IMR-90 (cell line): ENCODE measurements at regions not wholly inside any gene's neighbourhood (a gene's known extent, or its start where the extent isn't known, plus 50 kb on each side); places are given as distances from the start of the nearest gene placed in this dataset.

Source experiments
- BHLHE40 ChIP-seq: fragments of 150-350 bp; IDR thresholded peaks from 2 replicates; pipeline ENCODE4 v1.6.1; 2016; ENCODE audit warnings: mild to moderate bottlenecking, low read depth, low read length
- POLR2A ChIP-seq: IDR thresholded peaks from 2 replicates; pipeline ENCODE4 v1.6.1; 2012; ENCODE audit warnings: mild to moderate bottlenecking, low read depth, low read length
- RFX5 ChIP-seq: IDR thresholded peaks from 2 replicates; pipeline ENCODE4 v1.8.0; 2012; ENCODE audit warnings: low read depth, mild to moderate bottlenecking, low read length, moderate library complexity
- SMC3 ChIP-seq: fragments of 150-350 bp; IDR thresholded peaks from 2 replicates; pipeline ENCODE4 v1.6.1; 2016; ENCODE audit warnings: low read depth, mild to moderate bottlenecking, antibody characterized with exemption, low read length, moderate library complexity
- TF ChIP-seq, protein P1 (sequence below): conservative IDR thresholded peaks from 2 replicates; pipeline ENCODE4 v1.5.1; 2012; ENCODE audit warnings: mild to moderate bottlenecking, low read depth, low read length, improper control_type of control experiment
- TF ChIP-seq, protein P2 (sequence below): fragments of 150-350 bp; IDR thresholded peaks from 2 replicates; pipeline ENCODE4 v1.6.1; 2016; ENCODE audit warnings: low read depth, mild to moderate bottlenecking, low read length, moderate library complexity, borderline replicate concordance

DNA sequence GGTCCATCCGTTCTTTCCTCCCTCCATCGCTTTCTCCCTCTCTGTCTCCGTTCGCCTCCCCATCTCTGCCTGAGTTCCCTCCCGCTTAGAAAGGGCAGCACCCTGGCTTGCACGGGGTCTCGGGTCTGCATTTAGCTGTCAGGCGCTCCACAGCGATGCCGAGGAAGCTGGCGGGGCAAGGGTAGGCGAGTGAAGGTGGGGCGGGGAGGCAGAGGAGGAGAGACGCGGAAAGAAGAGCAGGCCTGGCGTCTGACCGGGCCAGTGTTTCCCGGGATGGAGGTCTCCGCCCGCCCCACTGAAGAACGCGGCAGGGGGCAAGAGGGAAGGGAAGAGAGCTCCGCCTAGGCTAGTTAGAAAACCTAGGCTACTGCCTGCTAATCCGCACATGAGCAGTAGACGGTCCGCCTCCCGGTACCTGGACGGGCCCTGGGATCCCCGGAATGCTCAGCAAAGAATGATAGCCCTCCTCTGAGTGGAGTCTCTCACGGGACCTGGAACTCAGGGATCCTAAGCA lies 3922.5 kb upstream of the OR11H1 start:
- TF ChIP-seq, protein P1, sequence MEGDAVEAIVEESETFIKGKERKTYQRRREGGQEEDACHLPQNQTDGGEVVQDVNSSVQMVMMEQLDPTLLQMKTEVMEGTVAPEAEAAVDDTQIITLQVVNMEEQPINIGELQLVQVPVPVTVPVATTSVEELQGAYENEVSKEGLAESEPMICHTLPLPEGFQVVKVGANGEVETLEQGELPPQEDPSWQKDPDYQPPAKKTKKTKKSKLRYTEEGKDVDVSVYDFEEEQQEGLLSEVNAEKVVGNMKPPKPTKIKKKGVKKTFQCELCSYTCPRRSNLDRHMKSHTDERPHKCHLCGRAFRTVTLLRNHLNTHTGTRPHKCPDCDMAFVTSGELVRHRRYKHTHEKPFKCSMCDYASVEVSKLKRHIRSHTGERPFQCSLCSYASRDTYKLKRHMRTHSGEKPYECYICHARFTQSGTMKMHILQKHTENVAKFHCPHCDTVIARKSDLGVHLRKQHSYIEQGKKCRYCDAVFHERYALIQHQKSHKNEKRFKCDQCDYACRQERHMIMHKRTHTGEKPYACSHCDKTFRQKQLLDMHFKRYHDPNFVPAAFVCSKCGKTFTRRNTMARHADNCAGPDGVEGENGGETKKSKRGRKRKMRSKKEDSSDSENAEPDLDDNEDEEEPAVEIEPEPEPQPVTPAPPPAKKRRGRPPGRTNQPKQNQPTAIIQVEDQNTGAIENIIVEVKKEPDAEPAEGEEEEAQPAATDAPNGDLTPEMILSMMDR = no peak
- TF ChIP-seq BHLHE40 (no peak), RFX5 (no peak), POLR2A (no peak), SMC3 (no peak)
- TF ChIP-seq, protein P2, sequence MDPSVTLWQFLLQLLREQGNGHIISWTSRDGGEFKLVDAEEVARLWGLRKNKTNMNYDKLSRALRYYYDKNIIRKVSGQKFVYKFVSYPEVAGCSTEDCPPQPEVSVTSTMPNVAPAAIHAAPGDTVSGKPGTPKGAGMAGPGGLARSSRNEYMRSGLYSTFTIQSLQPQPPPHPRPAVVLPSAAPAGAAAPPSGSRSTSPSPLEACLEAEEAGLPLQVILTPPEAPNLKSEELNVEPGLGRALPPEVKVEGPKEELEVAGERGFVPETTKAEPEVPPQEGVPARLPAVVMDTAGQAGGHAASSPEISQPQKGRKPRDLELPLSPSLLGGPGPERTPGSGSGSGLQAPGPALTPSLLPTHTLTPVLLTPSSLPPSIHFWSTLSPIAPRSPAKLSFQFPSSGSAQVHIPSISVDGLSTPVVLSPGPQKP = no peak
